ENCODE measurements at regions not wholly inside any gene's neighbourhood (a gene's known extent, or its start where the extent isn't known, plus 50 kb on each side); places are given as distances from the start of the nearest gene placed in this dataset.
"Not testable (repeated sequence)": the region's sequence is repeated elsewhere in the genome, so short reads cannot be mapped to it uniquely, and the experiment has no call there.

DNA sequence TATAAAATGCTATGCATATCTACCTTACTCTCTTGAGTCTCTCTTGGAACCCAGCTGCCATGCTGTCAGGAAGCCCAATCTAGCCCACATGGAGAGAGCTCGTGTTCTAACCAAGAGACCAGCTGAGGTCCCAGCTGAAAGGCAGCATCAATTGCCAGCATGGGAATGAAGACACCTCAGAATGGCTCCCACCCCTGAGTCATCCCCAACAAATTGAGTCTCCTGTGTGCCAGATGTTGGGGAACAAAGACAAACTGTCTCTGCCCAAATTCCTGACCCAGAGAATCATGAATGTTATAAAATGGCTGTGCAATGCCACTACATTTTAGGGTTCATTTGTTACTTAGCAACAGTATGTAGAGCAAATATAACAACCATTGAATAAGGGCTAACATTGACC is 105.2 kb upstream of the STX18 start:
- H3K9me3 ChIP-seq = peaks cover 0 to 4% (median 0%) of the 10 kb centered on the region in 8 donors
- H3K4me1 ChIP-seq = no peaks in the 10 kb centered on the region
- WGBS, 5 donors = 80 to 100% (median 91%) methylated on average over 1 of the region's 1 CpG
- H3K4me3 ChIP-seq = no peak overlapping the region
- no peak for DNase-seq
- H3K27ac ChIP-seq = no peak overlapping the region
- no peaks in the 10 kb centered on the region for H3K27me3 ChIP-seq (replicated peaks in 1 of 7)
- intact Hi-C loops (cut with DNase I; ENCODE audit: low total_unique reads) = no loop called here
- no peaks in the 10 kb centered on the region for H3K36me3 ChIP-seq
- no peak for TF ChIP-seq POLR2A (IDR thresholded peaks at IDR 0.05)
- no peak for TF ChIP-seq POLR2AphosphoS5 (IDR thresholded peaks at IDR 0.05)
- TF ChIP-seq, protein P1, sequence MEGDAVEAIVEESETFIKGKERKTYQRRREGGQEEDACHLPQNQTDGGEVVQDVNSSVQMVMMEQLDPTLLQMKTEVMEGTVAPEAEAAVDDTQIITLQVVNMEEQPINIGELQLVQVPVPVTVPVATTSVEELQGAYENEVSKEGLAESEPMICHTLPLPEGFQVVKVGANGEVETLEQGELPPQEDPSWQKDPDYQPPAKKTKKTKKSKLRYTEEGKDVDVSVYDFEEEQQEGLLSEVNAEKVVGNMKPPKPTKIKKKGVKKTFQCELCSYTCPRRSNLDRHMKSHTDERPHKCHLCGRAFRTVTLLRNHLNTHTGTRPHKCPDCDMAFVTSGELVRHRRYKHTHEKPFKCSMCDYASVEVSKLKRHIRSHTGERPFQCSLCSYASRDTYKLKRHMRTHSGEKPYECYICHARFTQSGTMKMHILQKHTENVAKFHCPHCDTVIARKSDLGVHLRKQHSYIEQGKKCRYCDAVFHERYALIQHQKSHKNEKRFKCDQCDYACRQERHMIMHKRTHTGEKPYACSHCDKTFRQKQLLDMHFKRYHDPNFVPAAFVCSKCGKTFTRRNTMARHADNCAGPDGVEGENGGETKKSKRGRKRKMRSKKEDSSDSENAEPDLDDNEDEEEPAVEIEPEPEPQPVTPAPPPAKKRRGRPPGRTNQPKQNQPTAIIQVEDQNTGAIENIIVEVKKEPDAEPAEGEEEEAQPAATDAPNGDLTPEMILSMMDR (IDR thresholded peaks at IDR 0.05 in 8 of 11, conservative IDR thresholded peaks at IDR 0.05 in 3 of 11) = no peak

- Histone ChIP-seq H3K27me3 (replicated peaks in 1 of 7) (no peaks in the 10 kb centered on the region), H3K4me3 (no peak overlapping the region), H3K36me3 (no peaks in the 10 kb centered on the region), H3K27ac (no peak overlapping the region), H3K9me3 (peaks cover 0 to 4% (median 0%) of the 10 kb centered on the region in 8 donors), H3K4me1 (no peaks in the 10 kb centered on the region)
- no peak for DNase-seq
- 92 to 97% (median 93%) methylated on average over 3 of the region's 3 CpGs for WGBS, 5 donors
- TF ChIP-seq, protein P1 (IDR thresholded peaks at IDR 0.05 in 8 of 11, conservative IDR thresholded peaks at IDR 0.05 in 3 of 11) = no peak
- TF ChIP-seq POLR2AphosphoS5 (IDR thresholded peaks at IDR 0.05) = no peak
- no peak for TF ChIP-seq POLR2A (IDR thresholded peaks at IDR 0.05)
- intact Hi-C loops (cut with DNase I; ENCODE audit: low total_unique reads) = no loop called here
These were observed 103.9 kb upstream of the STX18 start for GRCh38 chr4:4645743-4646142.

- 92 to 97% (median 93%) methylated on average over 5 of the region's 5 CpGs for WGBS, 5 donors
- H3K27me3 ChIP-seq (replicated peaks in 1 of 7) = not testable (repeated sequence)
These were observed 102.4 kb upstream of the STX18 start for GRCh38 chr4:4644277-4644676.

DNA sequence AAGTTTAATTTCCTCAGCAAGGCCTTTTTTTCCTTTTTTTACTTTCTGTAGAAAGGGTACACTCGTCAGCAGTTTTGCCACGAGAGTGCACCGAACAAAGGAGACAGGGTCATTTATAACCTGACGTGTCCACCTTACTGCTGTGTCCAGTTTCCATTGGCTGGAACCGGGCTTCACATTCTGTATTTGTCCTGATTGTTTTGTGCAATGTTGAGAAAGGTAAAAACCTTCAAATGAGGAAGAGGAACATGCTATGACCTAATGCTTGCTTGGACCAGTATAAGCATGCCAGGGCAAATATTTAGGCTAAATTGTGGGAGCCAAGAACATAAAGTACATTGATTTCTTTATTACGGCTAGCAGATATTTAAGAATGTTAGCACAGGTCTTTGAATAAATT is 101.9 kb upstream of the STX18 start:
- H3K27me3 ChIP-seq (replicated peaks in 1 of 7); H3K9me3 ChIP-seq; H3K36me3 ChIP-seq; DNase-seq; H3K4me3 ChIP-seq; intact Hi-C loops (cut with DNase I; ENCODE audit: low total_unique reads); H3K27ac ChIP-seq; H3K4me1 ChIP-seq: not testable (repeated sequence)
- WGBS, 5 donors = 84 to 91% (median 88%) methylated on average over 6 of the region's 6 CpGs

More at GRCh38 chr4:4644277-4644676, 102.4 kb upstream of the STX18 start:
- intact Hi-C loops (cut with DNase I; ENCODE audit: low total_unique reads); H3K27ac ChIP-seq; H3K9me3 ChIP-seq; DNase-seq; H3K4me3 ChIP-seq; H3K36me3 ChIP-seq; H3K4me1 ChIP-seq: not testable (repeated sequence)

DNA sequence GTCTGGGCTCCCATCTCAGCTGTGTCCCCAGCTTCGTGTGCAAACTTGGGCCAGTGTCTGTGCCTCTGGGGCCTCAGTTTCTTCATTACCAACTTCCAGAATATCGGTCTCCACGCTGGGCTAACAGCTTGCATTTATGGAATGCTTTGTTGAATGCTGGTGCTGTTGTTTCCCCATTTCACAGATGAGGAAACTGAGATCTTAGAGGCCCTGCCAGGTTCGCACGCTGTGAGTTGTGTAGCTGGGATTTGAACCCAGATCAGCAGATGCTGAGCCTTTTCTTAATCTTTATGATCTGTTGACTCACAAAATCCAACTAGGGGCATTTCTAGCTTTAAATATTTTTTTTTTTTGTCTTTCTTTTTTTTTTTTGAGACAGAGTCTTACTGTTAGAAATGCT is 101.5 kb upstream of the STX18 start:
- H3K27ac ChIP-seq = no peak overlapping the region
- H3K36me3 ChIP-seq = no peaks in the 10 kb centered on the region
- H3K4me3 ChIP-seq = no peak overlapping the region
- H3K27me3 ChIP-seq (replicated peaks in 1 of 7) = no peaks in the 10 kb centered on the region
- intact Hi-C loops (cut with DNase I; ENCODE audit: low total_unique reads) = no loop called here
- WGBS, 5 donors = 86 to 98% (median 93%) methylated on average over 5 of the region's 5 CpGs
- TF ChIP-seq POLR2A (IDR thresholded peaks at IDR 0.05) (no peak), POLR2AphosphoS5 (IDR thresholded peaks at IDR 0.05) (no peak)
- TF ChIP-seq, protein P1 (IDR thresholded peaks at IDR 0.05 in 8 of 11, conservative IDR thresholded peaks at IDR 0.05 in 3 of 11) = no peak
- H3K9me3 ChIP-seq = peaks cover 0 to 4% (median 0%) of the 10 kb centered on the region in 8 donors
- no peaks in the 10 kb centered on the region for H3K4me1 ChIP-seq
- no peak for DNase-seq

All from spleen (tissue), 11 donors.